ENCODE measurements at regions not wholly inside any gene's neighbourhood (a gene's known extent, or its start where the extent isn't known, plus 50 kb on each side); places are given as distances from the start of the nearest gene placed in this dataset.

DNA sequence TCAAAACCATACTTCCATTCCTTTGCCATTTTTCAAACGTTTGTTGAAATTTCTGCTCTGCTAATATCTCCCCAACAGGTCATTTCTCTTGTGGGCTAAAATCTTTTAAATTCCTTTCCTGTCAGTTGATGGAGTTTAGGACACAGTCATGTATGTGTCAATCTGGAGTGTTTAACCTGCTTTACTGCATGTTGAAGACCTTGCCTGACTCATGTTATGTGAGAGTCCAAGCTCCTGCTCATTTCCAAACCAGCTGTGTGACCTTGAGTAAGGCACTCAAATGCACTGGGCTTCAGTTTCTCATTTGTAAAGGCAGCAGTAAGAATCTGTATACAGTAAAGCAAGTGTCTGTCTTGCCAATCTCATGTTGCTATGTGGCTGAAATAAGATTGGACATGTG is 171.9 kb upstream of the SPACA1 start:
- TF ChIP-seq, protein P1, sequence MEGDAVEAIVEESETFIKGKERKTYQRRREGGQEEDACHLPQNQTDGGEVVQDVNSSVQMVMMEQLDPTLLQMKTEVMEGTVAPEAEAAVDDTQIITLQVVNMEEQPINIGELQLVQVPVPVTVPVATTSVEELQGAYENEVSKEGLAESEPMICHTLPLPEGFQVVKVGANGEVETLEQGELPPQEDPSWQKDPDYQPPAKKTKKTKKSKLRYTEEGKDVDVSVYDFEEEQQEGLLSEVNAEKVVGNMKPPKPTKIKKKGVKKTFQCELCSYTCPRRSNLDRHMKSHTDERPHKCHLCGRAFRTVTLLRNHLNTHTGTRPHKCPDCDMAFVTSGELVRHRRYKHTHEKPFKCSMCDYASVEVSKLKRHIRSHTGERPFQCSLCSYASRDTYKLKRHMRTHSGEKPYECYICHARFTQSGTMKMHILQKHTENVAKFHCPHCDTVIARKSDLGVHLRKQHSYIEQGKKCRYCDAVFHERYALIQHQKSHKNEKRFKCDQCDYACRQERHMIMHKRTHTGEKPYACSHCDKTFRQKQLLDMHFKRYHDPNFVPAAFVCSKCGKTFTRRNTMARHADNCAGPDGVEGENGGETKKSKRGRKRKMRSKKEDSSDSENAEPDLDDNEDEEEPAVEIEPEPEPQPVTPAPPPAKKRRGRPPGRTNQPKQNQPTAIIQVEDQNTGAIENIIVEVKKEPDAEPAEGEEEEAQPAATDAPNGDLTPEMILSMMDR (conservative IDR thresholded peaks at IDR 0.05): no peak
- Histone ChIP-seq H3K4me1 (ENCODE audit: insufficient read depth, low read length) (no peaks in the 10 kb centered on the region), H4K8ac (replicated peaks; ENCODE audit: insufficient read length, low read depth, low read length) (no peak overlapping the region), H3K56ac (ENCODE audit: insufficient read length, low read depth, low read length) (no peak overlapping the region), H3K79me2 (ENCODE audit: insufficient read depth, low read length) (no peaks in the 10 kb centered on the region), H3K9ac (ENCODE audit: extremely low read depth, insufficient read length, low read length) (no peak overlapping the region), H3K14ac (ENCODE audit: insufficient read depth, low read length) (no peak overlapping the region), H4K91ac (ENCODE audit: insufficient read length, low read depth, low read length) (no peak overlapping the region), H3K27ac (ENCODE audit: insufficient read length, low read depth, low read length) (no peak overlapping the region), H2BK15ac (ENCODE audit: low read depth, low read length) (no peak overlapping the region), H3K79me1 (ENCODE audit: insufficient read depth, low read depth, low read length, poor library complexity, severe bottlenecking) (no peaks in the 10 kb centered on the region), H3K9me3 (ENCODE audit: control insufficient read depth, low read depth, low read length) (no peaks in the 10 kb centered on the region), H2AFZ (ENCODE audit: low read length) (no peak overlapping the region), H2BK5ac (ENCODE audit: insufficient read length, low read length) (no peak overlapping the region), H4K20me1 (ENCODE audit: control insufficient read depth, insufficient read depth, insufficient read length) (no peaks in the 10 kb centered on the region), H3K23ac (ENCODE audit: insufficient read length, low read depth, low read length) (no peak overlapping the region), H3K23me2 (ENCODE audit: insufficient read length, low read depth, low read length, poor library complexity, severe bottlenecking) (no peaks in the 10 kb centered on the region), H3K4me2 (ENCODE audit: insufficient read depth, insufficient read length, low read length) (no peak overlapping the region), H3K4ac (ENCODE audit: low read depth, low read length) (no peak overlapping the region), H2BK12ac (ENCODE audit: insufficient read length, low read depth, low read length) (no peak overlapping the region), H4K5ac (ENCODE audit: insufficient read length, low read depth, low read length) (no peak overlapping the region), H2AK5ac (ENCODE audit: insufficient read length, low read length) (no peak overlapping the region), H3K18ac (ENCODE audit: insufficient read length, low read depth, low read length) (no peak overlapping the region), H2BK20ac (ENCODE audit: low read depth, low read length, poor library complexity, severe bottlenecking) (no peak overlapping the region), H3T11ph (ENCODE audit: low read length) (no peak overlapping the region), H3K27me3 (ENCODE audit: insufficient read depth, low read length) (no peaks in the 10 kb centered on the region), H2BK120ac (ENCODE audit: low read depth, low read length, poor library complexity, severe bottlenecking) (no peak overlapping the region)
- no CpG with 5 or more reads among the region's 1 CpG for WGBS (ENCODE audit: extremely low coverage, insufficient read length, low lambda C conversion rate)
- Mint-ChIP-seq H3K36me3 (ENCODE audit: insufficient read depth in 1 of 3, low read depth in 3 of 3) (no peaks in the 10 kb centered on the region), H3K27ac (no peak overlapping the region), H3K27me3 (ENCODE audit: low read depth) (peaks cover 5% of the 10 kb centered on the region; the same call in 1 of the 2 replicates), H3K9me3 (no peaks in the 10 kb centered on the region), H3K4me3 (no peak overlapping the region), H3K4me1 (no peaks in the 10 kb centered on the region)
- DNase-seq: no peak
